KMS-11 (cell line): ENCODE measurements at regions not wholly inside any gene's neighbourhood (a gene's known extent, or its start where the extent isn't known, plus 50 kb on each side); places are given as distances from the start of the nearest gene placed in this dataset.
A peak's percentile ranks its signal among the peaks of the same experiment; 100 is the strongest.

Experiments
- H2AFZ ChIP-seq: fragments of 200-600 bp; sonication (generic); 2 replicates; pipeline ENCODE4 v1.6.1; 2016; ENCODE audit warnings: antibody characterized with exemption, mixed run types, low read depth
- H3K27ac ChIP-seq: fragments of 200-600 bp; sonication (generic); 2 replicates; pipeline ENCODE4 v1.6.1; 2016; ENCODE audit warnings: mild to moderate bottlenecking, mixed run types
- H3K27me3 ChIP-seq: fragments of 200-600 bp; sonication (generic); 2 replicates; pipeline ENCODE4 v1.6.1; 2017; ENCODE audit warnings: mild to moderate bottlenecking, low read depth, mixed run types, moderate library complexity; ENCODE audit not compliant: insufficient read depth
- H3K36me3 ChIP-seq: fragments of 200-600 bp; sonication (generic); 2 replicates; pipeline ENCODE4 v1.6.1; 2017; ENCODE audit warnings: mild to moderate bottlenecking, mixed run types; ENCODE audit not compliant: insufficient read depth
- H3K4me1 ChIP-seq: fragments of 200-600 bp; sonication (generic); 2 replicates; pipeline ENCODE4 v1.6.1; 2016; ENCODE audit warnings: mild to moderate bottlenecking, low read depth, mixed run types; ENCODE audit not compliant: poor library complexity, severe bottlenecking
- H3K4me2 ChIP-seq: fragments of 200-600 bp; sonication (generic); 2 replicates; pipeline ENCODE4 v1.7.0; 2016; ENCODE audit warnings: mild to moderate bottlenecking, mixed run types
- H3K4me3 ChIP-seq: fragments of 200-600 bp; sonication (generic); IDR thresholded peaks from 2 replicates; pipeline ENCODE4 v1.6.1; 2017; ENCODE audit warnings: low read depth, low read length, mixed read lengths; ENCODE audit not compliant: insufficient read depth
- H3K79me2 ChIP-seq: fragments of 200-600 bp; sonication (generic); 2 replicates; pipeline ENCODE4 v1.6.1; 2016; ENCODE audit warnings: low read depth, mixed run types; ENCODE audit not compliant: insufficient read depth
- H3K9ac ChIP-seq: fragments of 200-600 bp; sonication (generic); 2 replicates; pipeline ENCODE4 v1.6.1; 2016; ENCODE audit warnings: mild to moderate bottlenecking, mixed run types
- H4K20me1 ChIP-seq: fragments of 200-600 bp; sonication (generic); 2 replicates; pipeline ENCODE4 v1.6.1; 2016; ENCODE audit warnings: mild to moderate bottlenecking, mixed run types; ENCODE audit not compliant: insufficient read depth
- TF ChIP-seq, protein P1 (sequence below): fragments of 200-600 bp; sonication (generic); conservative IDR thresholded peaks from 2 replicates; pipeline ENCODE4 v1.6.1; 2017; ENCODE audit warnings: low read depth, mild to moderate bottlenecking, antibody characterized with exemption, low read length, moderate library complexity, mixed read lengths

DNA sequence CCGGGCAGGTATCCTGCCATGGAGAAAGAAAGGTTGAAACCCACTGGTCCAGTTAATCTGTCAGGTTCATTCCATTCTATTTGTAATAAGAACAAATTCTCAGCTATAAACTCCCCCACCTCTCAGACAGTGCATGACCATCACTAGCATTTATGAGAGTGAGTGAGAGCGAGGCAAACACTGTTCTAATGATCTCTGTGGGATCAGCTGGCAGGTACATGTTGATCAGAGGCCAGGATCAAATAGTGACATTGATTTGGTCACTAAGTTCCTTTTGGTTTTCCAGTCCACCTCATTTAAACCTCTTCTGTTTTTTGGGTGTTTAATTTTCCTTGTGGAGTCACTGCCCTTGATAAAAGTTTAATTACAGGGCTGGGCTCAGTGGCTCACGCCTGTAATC, 423.1 kb upstream of the CHST9 start:
- H3K27ac ChIP-seq, result no peak overlapping the region
- H3K9ac ChIP-seq, result no peak overlapping the region
- H3K4me1 ChIP-seq, result no peaks in the 10 kb centered on the region
- no peaks in the 10 kb centered on the region for H4K20me1 ChIP-seq
- no peak overlapping the region for H3K4me3 ChIP-seq
- H3K79me2 ChIP-seq, result no peaks in the 10 kb centered on the region
- no peaks in the 10 kb centered on the region for H3K36me3 ChIP-seq
- TF ChIP-seq, protein P1, sequence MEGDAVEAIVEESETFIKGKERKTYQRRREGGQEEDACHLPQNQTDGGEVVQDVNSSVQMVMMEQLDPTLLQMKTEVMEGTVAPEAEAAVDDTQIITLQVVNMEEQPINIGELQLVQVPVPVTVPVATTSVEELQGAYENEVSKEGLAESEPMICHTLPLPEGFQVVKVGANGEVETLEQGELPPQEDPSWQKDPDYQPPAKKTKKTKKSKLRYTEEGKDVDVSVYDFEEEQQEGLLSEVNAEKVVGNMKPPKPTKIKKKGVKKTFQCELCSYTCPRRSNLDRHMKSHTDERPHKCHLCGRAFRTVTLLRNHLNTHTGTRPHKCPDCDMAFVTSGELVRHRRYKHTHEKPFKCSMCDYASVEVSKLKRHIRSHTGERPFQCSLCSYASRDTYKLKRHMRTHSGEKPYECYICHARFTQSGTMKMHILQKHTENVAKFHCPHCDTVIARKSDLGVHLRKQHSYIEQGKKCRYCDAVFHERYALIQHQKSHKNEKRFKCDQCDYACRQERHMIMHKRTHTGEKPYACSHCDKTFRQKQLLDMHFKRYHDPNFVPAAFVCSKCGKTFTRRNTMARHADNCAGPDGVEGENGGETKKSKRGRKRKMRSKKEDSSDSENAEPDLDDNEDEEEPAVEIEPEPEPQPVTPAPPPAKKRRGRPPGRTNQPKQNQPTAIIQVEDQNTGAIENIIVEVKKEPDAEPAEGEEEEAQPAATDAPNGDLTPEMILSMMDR, result no peak
- no peak overlapping the region for H2AFZ ChIP-seq
- H3K4me2 ChIP-seq, result no peak overlapping the region
- H3K27me3 ChIP-seq, result no peaks in the 10 kb centered on the region

DNA sequence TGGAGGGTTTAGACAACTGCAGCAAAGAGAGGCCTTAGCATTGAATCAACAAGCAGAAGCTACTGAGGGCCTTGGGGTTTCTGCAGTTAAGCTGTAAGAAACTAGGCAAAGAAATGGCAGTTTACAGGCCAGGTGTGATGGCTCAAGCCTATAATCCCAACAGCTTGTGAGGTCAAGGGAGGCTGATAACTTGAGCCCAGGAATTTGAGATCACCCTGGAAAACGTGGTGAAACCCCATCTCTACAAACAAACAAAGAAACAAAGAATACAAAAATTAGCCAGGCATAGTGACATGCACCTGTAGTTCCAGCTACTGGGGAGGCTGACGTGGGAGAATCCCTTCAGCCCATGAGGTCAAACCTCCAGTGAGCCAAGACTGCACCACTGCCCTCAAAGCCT, 421.6 kb upstream of the CHST9 start:
- TF ChIP-seq, protein P1, result no peak
- Histone ChIP-seq H3K79me2 (no peaks in the 10 kb centered on the region), H3K4me1 (no peaks in the 10 kb centered on the region), H2AFZ (no peak overlapping the region), H4K20me1 (no peaks in the 10 kb centered on the region), H3K4me2 (no peak overlapping the region), H3K27ac (no peak overlapping the region), H3K9ac (no peak overlapping the region), H3K36me3 (no peaks in the 10 kb centered on the region), H3K4me3 (no peak overlapping the region), H3K27me3 (no peaks in the 10 kb centered on the region)

DNA sequence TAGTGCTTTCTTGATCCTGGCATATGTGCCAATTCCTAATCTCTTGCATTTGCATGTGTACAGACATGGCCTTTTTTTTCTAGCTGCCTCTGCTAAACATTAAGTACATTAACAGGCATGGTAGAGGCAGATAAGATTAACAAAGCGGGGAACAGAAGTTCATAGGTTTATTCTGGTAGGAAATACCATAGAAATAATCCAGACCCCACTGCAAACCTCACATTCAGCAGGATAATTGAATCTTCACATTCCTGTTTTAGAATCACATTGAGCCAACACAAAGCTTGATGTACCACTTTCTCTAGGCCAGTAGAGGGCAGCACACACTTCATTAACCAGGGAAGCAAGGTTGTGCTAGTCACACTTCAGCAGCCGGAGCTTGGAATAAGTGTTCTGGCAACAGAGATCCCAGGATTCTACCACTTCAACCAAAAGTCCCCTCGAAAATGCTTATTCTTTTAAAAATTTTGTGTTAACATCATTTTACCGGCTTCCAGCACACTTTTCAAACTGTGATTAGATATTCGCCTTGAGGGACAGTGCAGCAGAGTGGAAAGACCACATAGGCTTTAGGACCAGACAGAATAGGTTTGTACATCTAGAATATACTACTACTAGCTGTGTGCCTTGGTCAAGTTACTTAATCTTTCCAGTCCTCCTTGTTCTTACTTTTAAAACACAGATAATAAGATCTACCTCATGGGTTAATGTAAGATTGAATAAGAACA, 420.2 kb upstream of the CHST9 start:
- H3K4me2 ChIP-seq, result no peak overlapping the region
- no peaks in the 10 kb centered on the region for H3K4me1 ChIP-seq
- H2AFZ ChIP-seq, result no peak overlapping the region
- H3K4me3 ChIP-seq, result no peak overlapping the region
- no peaks in the 10 kb centered on the region for H3K79me2 ChIP-seq
- no peaks in the 10 kb centered on the region for H4K20me1 ChIP-seq
- no peak overlapping the region for H3K9ac ChIP-seq
- H3K36me3 ChIP-seq, result no peaks in the 10 kb centered on the region
- no peak overlapping the region for H3K27ac ChIP-seq
- H3K27me3 ChIP-seq, result no peaks in the 10 kb centered on the region
- TF ChIP-seq, protein P1, result peak; percentile 96

DNA sequence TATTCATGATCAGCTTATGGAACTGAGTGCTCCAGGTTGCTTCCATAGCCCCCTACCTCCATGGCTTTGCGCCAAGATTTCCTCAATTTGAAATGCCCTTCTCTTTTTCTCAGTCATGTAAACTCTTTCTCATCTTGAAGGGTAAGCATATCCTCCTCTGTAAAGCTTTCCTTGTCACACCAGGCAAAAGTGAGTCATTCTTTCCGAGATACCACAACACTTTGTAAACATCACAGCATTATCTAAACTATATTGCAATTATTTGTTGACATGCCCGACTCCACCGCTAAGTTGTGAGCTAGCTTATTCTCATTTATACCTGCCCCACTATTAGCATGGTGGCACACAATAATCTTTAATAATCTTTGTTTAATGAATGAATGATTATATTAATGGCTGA, 419.5 kb upstream of the CHST9 start:
- Histone ChIP-seq H3K4me1 (no peaks in the 10 kb centered on the region), H3K36me3 (no peaks in the 10 kb centered on the region), H3K27me3 (no peaks in the 10 kb centered on the region), H2AFZ (no peak overlapping the region), H4K20me1 (0 out of 2 replicates have a peak, but pooled peaks cover 2% of the 10 kb centered on the region), H3K4me2 (no peak overlapping the region), H3K27ac (no peak overlapping the region), H3K79me2 (no peaks in the 10 kb centered on the region), H3K4me3 (no peak overlapping the region), H3K9ac (no peak overlapping the region)
- TF ChIP-seq, protein P1, result no peak
